ENCODE measurements at regions not wholly inside any gene's neighbourhood (a gene's known extent, or its start where the extent isn't known, plus 50 kb on each side); places are given as distances from the start of the nearest gene placed in this dataset.

GRCh38 chr17:57203040-57203439 is 53.3 kb upstream of the MSI2 start:
- Mint-ChIP-seq H3K9me3 (ENCODE audit: insufficient read depth) (no peaks in the 10 kb centered on the region), H3K27ac (no peak overlapping the region), H3K4me3 (no peak overlapping the region), H3K27me3 (peaks cover 19% of the 10 kb centered on the region), H3K4me1 (no peaks in the 10 kb centered on the region)
- 100% methylated on average over 1 of the region's 3 CpGs for WGBS (ENCODE audit: insufficient coverage)
- TF ChIP-seq CTCF (IDR thresholded peaks at IDR 0.05): no peak
- TF ChIP-seq EZH2 (IDR thresholded peaks at IDR 0.05; ENCODE audit: borderline replicate concordance, insufficient read depth, low read depth, low read length, poor library complexity, severe bottlenecking): no peak
- intact Hi-C loops (cut with micrococcal nuclease): no loop called here
- H3K36me3 ChIP-seq (replicated peaks in 1 of 2; ENCODE audit: control extremely low read depth in 1 of 2, control insufficient read depth in 1 of 2, extremely low read depth in 1 of 2, insufficient read depth in 2 of 2, low read length in 1 of 2): no peaks in the 10 kb centered on the region
- no peaks in the 10 kb centered on the region for H3K4me1 ChIP-seq (ENCODE audit: control insufficient read depth in 2 of 2, insufficient read depth in 2 of 2, low read length in 2 of 2)
- no peak overlapping the region for H3K4me2 ChIP-seq (replicated peaks; ENCODE audit: low read depth, low read length, poor library complexity, severe bottlenecking)
- no peak overlapping the region for H3K9ac ChIP-seq (ENCODE audit: low read length)
- POLR2A ChIA-PET: no interaction called here
- ATAC-seq (ENCODE audit: low read depth) (no peak), DNase-seq (no peak)
- H2AFZ ChIP-seq (ENCODE audit: insufficient read depth, low read depth, low read length, poor library complexity, severe bottlenecking): no peak overlapping the region
- H3K79me2 ChIP-seq (ENCODE audit: control insufficient read depth, insufficient read depth, low read length): no peaks in the 10 kb centered on the region
- no peak overlapping the region for H3K4me3 ChIP-seq (ENCODE audit: control extremely low read depth in 1 of 5, extremely low read depth in 1 of 5, insufficient read depth in 1 of 5, low read depth in 2 of 5, low read length in 4 of 5)
- no peak overlapping the region for H3K27ac ChIP-seq (ENCODE audit: low read length in 2 of 2)
- H4K20me1 ChIP-seq (ENCODE audit: control insufficient read depth, insufficient read depth, low read length, poor library complexity, severe bottlenecking): no peaks in the 10 kb centered on the region
- CTCF ChIA-PET: no interaction called here
- no peaks in the 10 kb centered on the region for H3K27me3 ChIP-seq (replicated peaks in 1 of 4; ENCODE audit: control extremely low read depth in 1 of 4, control insufficient read depth in 3 of 4, insufficient read depth in 4 of 4, low read length in 3 of 4)
- peaks cover 0 to 2% (median under 1%) of the 10 kb centered on the region in 3 donors for H3K9me3 ChIP-seq (ENCODE audit: control extremely low read depth in 1 of 3, control insufficient read depth in 2 of 3, insufficient read depth in 1 of 3, low read length in 2 of 3)

Data from B cell (primary cell).